ENCODE measurements at regions not wholly inside any gene's neighbourhood (a gene's known extent, or its start where the extent isn't known, plus 50 kb on each side); places are given as distances from the start of the nearest gene placed in this dataset.

GRCh38 chr2:199018826-199019225, 438.9 kb downstream of the SATB2 start:
- ChIA-PET CTCF (no interaction called here), POLR2A (ENCODE audit: unreplicated experiment) (no interaction called here)
- no TSS peak for BruUV-seq (replicated peaks)
- Histone ChIP-seq H2AFZ (no peak overlapping the region), H3K9me2 (ENCODE audit: insufficient read depth) (no peaks in the 10 kb centered on the region), H3K79me2 (ENCODE audit: low read depth) (no peaks in the 10 kb centered on the region), H3K4me2 (no peak overlapping the region), H3K4me3 (no peak overlapping the region), H3K9me3 (ENCODE audit: insufficient read depth, low read depth) (no peaks in the 10 kb centered on the region), H4K20me1 (ENCODE audit: insufficient read depth) (no peaks in the 10 kb centered on the region; the same call in 1 of the 2 replicates), H3K4me1 (replicated peaks; ENCODE audit: insufficient read depth) (no peaks in the 10 kb centered on the region), H3K27me3 (ENCODE audit: insufficient read depth, low read depth) (no peaks in the 10 kb centered on the region), H3F3A (ENCODE audit: insufficient read depth, low read depth) (no peaks in the 10 kb centered on the region), H3K27ac (no peak overlapping the region), H3K36me3 (ENCODE audit: low read depth) (no peaks in the 10 kb centered on the region)
- no peak for TF ChIP-seq EZH2 (IDR thresholded peaks at IDR 0.05; ENCODE audit: low read depth)
- TF ChIP-seq CTCF (conservative IDR thresholded peaks at IDR 0.05): no peak
- intact Hi-C loops (cut with micrococcal nuclease; ENCODE audit: unreplicated experiment): no loop called here
- no peak for DNase-seq

GRCh38 chr2:199015072-199015471, 442.7 kb downstream of the SATB2 start:
- no peak overlapping the region for H3K4me3 ChIP-seq

GRCh38 chr2:199014226-199014625, 443.5 kb downstream of the SATB2 start:
- CTCF ChIA-PET: no interaction called here
- no peak overlapping the region for H3K4me2 ChIP-seq
- BruUV-seq (replicated peaks): no TSS peak

More at GRCh38 chr2:199015072-199015471, 442.7 kb downstream of the SATB2 start:
- ChIA-PET POLR2A (ENCODE audit: unreplicated experiment) (no interaction called here), CTCF (no interaction called here)
- Histone ChIP-seq H3K4me1 (replicated peaks; ENCODE audit: insufficient read depth) (no peaks in the 10 kb centered on the region), H3K9me2 (ENCODE audit: insufficient read depth) (no peaks in the 10 kb centered on the region), H3K36me3 (ENCODE audit: low read depth) (no peaks in the 10 kb centered on the region), H4K20me1 (ENCODE audit: insufficient read depth) (no peaks in the 10 kb centered on the region; the same call in 1 of the 2 replicates), H3K9me3 (ENCODE audit: insufficient read depth, low read depth) (no peaks in the 10 kb centered on the region), H2AFZ (no peak overlapping the region), H3K79me2 (ENCODE audit: low read depth) (no peaks in the 10 kb centered on the region), H3F3A (ENCODE audit: insufficient read depth, low read depth) (no peaks in the 10 kb centered on the region), H3K27ac (no peak overlapping the region), H3K4me2 (no peak overlapping the region), H3K27me3 (ENCODE audit: insufficient read depth, low read depth) (no peaks in the 10 kb centered on the region)
- intact Hi-C loops (cut with micrococcal nuclease; ENCODE audit: unreplicated experiment): no loop called here
- TF ChIP-seq CTCF (conservative IDR thresholded peaks at IDR 0.05) (no peak), EZH2 (IDR thresholded peaks at IDR 0.05; ENCODE audit: low read depth) (no peak)
- BruUV-seq (replicated peaks): no TSS peak
- DNase-seq: no peak

More at GRCh38 chr2:199014226-199014625, 443.5 kb downstream of the SATB2 start:
- H3K79me2 ChIP-seq (ENCODE audit: low read depth): no peaks in the 10 kb centered on the region
- no peaks in the 10 kb centered on the region for H3K27me3 ChIP-seq (ENCODE audit: insufficient read depth, low read depth)
- intact Hi-C loops (cut with micrococcal nuclease; ENCODE audit: unreplicated experiment): no loop called here
- H2AFZ ChIP-seq: no peak overlapping the region
- no peaks in the 10 kb centered on the region; the same call in 1 of the 2 replicates for H4K20me1 ChIP-seq (ENCODE audit: insufficient read depth)
- no peak for TF ChIP-seq EZH2 (IDR thresholded peaks at IDR 0.05; ENCODE audit: low read depth)
- TF ChIP-seq CTCF (conservative IDR thresholded peaks at IDR 0.05): no peak
- no peak overlapping the region for H3K4me3 ChIP-seq
- no peak for DNase-seq
- no peak overlapping the region for H3K27ac ChIP-seq
- no peaks in the 10 kb centered on the region for H3K9me3 ChIP-seq (ENCODE audit: insufficient read depth, low read depth)
- H3K36me3 ChIP-seq (ENCODE audit: low read depth): no peaks in the 10 kb centered on the region
- H3K9me2 ChIP-seq (ENCODE audit: insufficient read depth): no peaks in the 10 kb centered on the region
- POLR2A ChIA-PET (ENCODE audit: unreplicated experiment): no interaction called here
- H3F3A ChIP-seq (ENCODE audit: insufficient read depth, low read depth): no peaks in the 10 kb centered on the region
- H3K4me1 ChIP-seq (replicated peaks; ENCODE audit: insufficient read depth): no peaks in the 10 kb centered on the region

Measured in PC-9 (cell line).